CD4-positive, alpha-beta T cell treated with Interleukin-15 for 1 hour (primary cell): ENCODE measurements at regions not wholly inside any gene's neighbourhood (a gene's known extent, or its start where the extent isn't known, plus 50 kb on each side); places are given as distances from the start of the nearest gene placed in this dataset.
"Not testable (repeated sequence)": the region's sequence is repeated elsewhere in the genome, so short reads cannot be mapped to it uniquely, and the experiment has no call there.

Source experiments
- DNase-seq: peaks from one replicate; pipeline ENCODE4 v3.0.0-alpha.2; 2020

GRCh38 chr1:112855152-112855828 lies 100.7 kb downstream of the SLC16A1 start:
- DNase-seq, result no peak

GRCh38 chr1:112854368-112854984 lies 101.5 kb downstream of the SLC16A1 start:
- DNase-seq, result not testable (repeated sequence)

GRCh38 chr1:112853915-112854314 lies 102.1 kb downstream of the SLC16A1 start:
- DNase-seq, result not testable (repeated sequence)

GRCh38 chr1:112852934-112853333 lies 103.1 kb downstream of the SLC16A1 start:
- DNase-seq, result no peak

- DNase-seq, result no peak
Measured at GRCh38 chr1:112852276-112852675, 103.7 kb downstream of the SLC16A1 start.

- DNase-seq, result no peak
Measured at GRCh38 chr1:112850034-112850757, 105.8 kb downstream of the SLC16A1 start.

- DNase-seq, result no peak
Measured at GRCh38 chr1:112849425-112850033, 106.5 kb downstream of the SLC16A1 start.

GRCh38 chr1:112841825-112842224 lies 114.2 kb downstream of the SLC16A1 start:
- no peak for DNase-seq

GRCh38 chr1:112840631-112841624 lies 115.1 kb downstream of the SLC16A1 start:
- DNase-seq, result no peak

GRCh38 chr1:112836642-112837041 lies 119.4 kb downstream of the SLC16A1 start:
- no peak for DNase-seq

GRCh38 chr1:112833806-112834205 lies 118.7 kb upstream of the PPM1J start:
- DNase-seq, result no peak

GRCh38 chr1:112832259-112832658 lies 117.1 kb upstream of the PPM1J start:
- DNase-seq, result not testable (repeated sequence)

- not testable (repeated sequence) for DNase-seq
Measured at GRCh38 chr1:112829691-112830090, 114.6 kb upstream of the PPM1J start.

- no peak for DNase-seq
Measured at GRCh38 chr1:112828716-112829115, 113.6 kb upstream of the PPM1J start.

- not testable (repeated sequence) for DNase-seq
Measured at GRCh38 chr1:112827391-112827790, 112.3 kb upstream of the PPM1J start.

GRCh38 chr1:112826217-112826944 lies 111.2 kb upstream of the PPM1J start:
- no peak for DNase-seq

- not testable (repeated sequence) for DNase-seq
Measured at GRCh38 chr1:112825563-112826216, 110.6 kb upstream of the PPM1J start.

GRCh38 chr1:112825075-112825474 lies 109.9 kb upstream of the PPM1J start:
- DNase-seq, result not testable (repeated sequence)

GRCh38 chr1:112821307-112822063 lies 106.4 kb upstream of the PPM1J start:
- not testable (repeated sequence) for DNase-seq
